Mesendoderm (in vitro differentiated cells): ENCODE measurements at regions not wholly inside any gene's neighbourhood (a gene's known extent, or its start where the extent isn't known, plus 50 kb on each side); places are given as distances from the start of the nearest gene placed in this dataset.

Source experiments
- DNase-seq: peaks from one replicate; pipeline ENCODE4 v3.0.0; 2013
- H2AK5ac ChIP-seq: 2 replicates; pipeline ENCODE4 v1.6.1; 2013; ENCODE audit warnings: low read length, inconsistent platforms
- H2BK120ac ChIP-seq: 2 replicates; pipeline ENCODE4 v1.6.1; 2013; ENCODE audit warnings: low read depth, mild to moderate bottlenecking, low read length, moderate library complexity, mixed read lengths
- H2BK15ac ChIP-seq: replicated peaks from 2 replicates; pipeline ENCODE4 v1.6.1; 2013; ENCODE audit warnings: low read depth, mild to moderate bottlenecking, moderate library complexity
- H2BK5ac ChIP-seq: 2 replicates; pipeline ENCODE4 v1.6.1; 2013; ENCODE audit warnings: low read length, inconsistent platforms
- H3K18ac ChIP-seq: 2 replicates; pipeline ENCODE4 v1.6.1; 2013; ENCODE audit warnings: mild to moderate bottlenecking, low read length, mixed read lengths
- H3K23ac ChIP-seq: one replicate; pipeline ENCODE4 v1.6.1; 2013; ENCODE audit warnings: low read length
- H3K27ac ChIP-seq: 2 replicates; pipeline ENCODE4 v1.5.1; 2013; ENCODE audit warnings: low read depth, mild to moderate bottlenecking, inconsistent platforms, low read length, moderate library complexity
- H3K27me3 ChIP-seq: 2 replicates; pipeline ENCODE4 v1.6.1; 2013; ENCODE audit warnings: low read length, control low read depth, mild to moderate bottlenecking, inconsistent platforms; ENCODE audit not compliant: insufficient read depth, poor library complexity
- H3K36me3 ChIP-seq: 2 replicates; pipeline ENCODE4 v1.6.1; 2013; ENCODE audit warnings: low read length, inconsistent platforms; ENCODE audit not compliant: control insufficient read depth, insufficient read depth
- H3K4ac ChIP-seq: one replicate; pipeline ENCODE4 v1.6.1; 2013; ENCODE audit warnings: low read depth, mild to moderate bottlenecking, low read length, moderate library complexity
- H3K4me1 ChIP-seq: 2 replicates; pipeline ENCODE4 v1.6.1; 2013; ENCODE audit warnings: low read depth, low read length, inconsistent platforms; ENCODE audit not compliant: control insufficient read depth
- H3K4me2 ChIP-seq: 2 replicates; pipeline ENCODE4 v1.6.1; 2013; ENCODE audit warnings: low read length
- H3K4me3 ChIP-seq: 2 replicates; pipeline ENCODE4 v1.5.1; 2013; ENCODE audit warnings: mild to moderate bottlenecking, low read length
- H3K56ac ChIP-seq: one replicate; pipeline ENCODE4 v1.6.1; 2013; ENCODE audit warnings: low read length
- H3K79me1 ChIP-seq: 2 replicates; pipeline ENCODE4 v1.6.1; 2013; ENCODE audit warnings: low read length, inconsistent platforms
- H3K79me2 ChIP-seq: 2 replicates; pipeline ENCODE4 v1.6.1; 2013; ENCODE audit warnings: mild to moderate bottlenecking, low read length; ENCODE audit not compliant: control insufficient read depth, insufficient read depth
- H3K9ac ChIP-seq: 2 replicates; pipeline ENCODE4 v1.6.1; 2013; ENCODE audit warnings: low read length, inconsistent platforms
- H4K5ac ChIP-seq: one replicate; pipeline ENCODE4 v1.6.1; 2013; ENCODE audit warnings: low read length
- H4K8ac ChIP-seq: one replicate; pipeline ENCODE4 v1.6.1; 2013; ENCODE audit warnings: low read depth, mild to moderate bottlenecking, control low read depth, low read length, moderate library complexity
- WGBS: extraction: QIAGEN DNeasy Blood & Tissue Kit; methylation state at CpG from one replicate; pipeline ENCODE4 v1.1.7; 2013; ENCODE audit warnings: low lambda C conversion rate, missing lambda C conversion rate; ENCODE audit not compliant: insufficient coverage; ENCODE audit errors: extremely low coverage; 5-methylcytosine and 5-hydroxymethylcytosine counted together

- no peak overlapping the region for H4K8ac ChIP-seq
- no CpG with 5 or more reads among the region's 1 CpG for WGBS
- H3K4me1 ChIP-seq, result no peaks in the 10 kb centered on the region
- no peak overlapping the region for H2BK120ac ChIP-seq
- H2AK5ac ChIP-seq, result no peak overlapping the region
- peak; percentile 13 for DNase-seq
- H3K27me3 ChIP-seq, result no peaks in the 10 kb centered on the region
- H3K4me2 ChIP-seq, result no peak overlapping the region
- no peak overlapping the region for H3K4ac ChIP-seq
- H3K4me3 ChIP-seq, result no peak overlapping the region
- H4K5ac ChIP-seq, result no peak overlapping the region
- H3K18ac ChIP-seq, result no peak overlapping the region
- H3K36me3 ChIP-seq, result no peaks in the 10 kb centered on the region
- no peak overlapping the region for H3K9ac ChIP-seq
- no peaks in the 10 kb centered on the region for H3K79me1 ChIP-seq
- H2BK5ac ChIP-seq, result no peak overlapping the region
- no peak overlapping the region for H3K23ac ChIP-seq
- no peak overlapping the region for H2BK15ac ChIP-seq
- H3K27ac ChIP-seq, result no peak overlapping the region
- H3K56ac ChIP-seq, result no peak overlapping the region
- no peaks in the 10 kb centered on the region for H3K79me2 ChIP-seq
Observed at GRCh38 chr7:16344927-16345326, 76.4 kb downstream of the CRPPA start.

DNA sequence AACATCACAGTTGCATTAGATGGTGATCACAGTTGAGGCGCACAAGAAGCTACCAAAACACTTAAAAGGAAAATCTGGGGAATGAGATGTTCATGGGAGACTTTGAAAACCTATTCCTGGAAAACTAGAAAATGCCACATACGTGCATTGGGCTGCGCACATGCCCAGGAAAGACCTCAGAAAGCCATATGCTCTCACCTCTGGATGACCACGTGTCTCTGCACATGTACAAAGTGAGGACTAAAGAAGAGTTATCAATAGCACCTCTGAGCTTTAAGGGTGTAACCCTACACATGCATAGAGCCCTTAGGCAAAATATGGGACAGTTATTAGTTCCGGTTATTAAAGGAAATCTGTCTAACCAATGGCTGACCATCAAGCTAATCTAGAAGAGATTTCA lies 77.7 kb downstream of the CRPPA start:
- WGBS, result no CpG with 5 or more reads among the region's 5 CpGs
- Histone ChIP-seq H4K5ac (no peak overlapping the region), H3K27ac (no peak overlapping the region), H3K4me3 (no peak overlapping the region), H3K18ac (no peak overlapping the region), H3K79me1 (no peaks in the 10 kb centered on the region), H4K8ac (no peak overlapping the region), H3K4me2 (no peak overlapping the region), H3K4ac (no peak overlapping the region), H3K79me2 (no peaks in the 10 kb centered on the region), H2BK120ac (no peak overlapping the region), H3K9ac (no peak overlapping the region), H3K23ac (no peak overlapping the region), H2BK15ac (no peak overlapping the region), H3K4me1 (no peaks in the 10 kb centered on the region), H3K36me3 (no peaks in the 10 kb centered on the region), H2AK5ac (no peak overlapping the region), H3K56ac (no peak overlapping the region), H2BK5ac (no peak overlapping the region), H3K27me3 (no peaks in the 10 kb centered on the region)
- no peak for DNase-seq

DNA sequence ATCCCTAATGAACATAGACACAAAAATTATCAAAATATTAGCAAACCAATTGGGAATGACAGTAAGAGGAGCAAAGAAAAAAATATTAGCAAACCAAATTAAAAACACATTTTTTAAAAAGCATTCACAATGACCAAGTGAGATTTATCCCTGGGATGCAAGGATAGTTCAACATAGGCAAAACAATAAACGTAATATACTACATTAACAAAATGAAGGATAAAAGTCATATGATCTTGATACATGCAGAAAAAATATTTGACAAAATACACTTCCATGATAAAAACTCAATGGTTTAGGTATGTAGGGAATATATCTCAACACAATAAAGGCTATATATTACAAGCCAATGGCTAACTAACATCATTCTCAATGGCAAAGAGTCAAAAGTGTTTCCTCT lies 83.3 kb downstream of the CRPPA start:
- no peak overlapping the region for H3K4me3 ChIP-seq
- no peak overlapping the region for H3K23ac ChIP-seq
- H2BK15ac ChIP-seq, result no peak overlapping the region
- H3K79me2 ChIP-seq, result no peaks in the 10 kb centered on the region
- H4K5ac ChIP-seq, result no peak overlapping the region
- no peak overlapping the region for H4K8ac ChIP-seq
- H2AK5ac ChIP-seq, result no peak overlapping the region
- H2BK5ac ChIP-seq, result no peak overlapping the region
- H2BK120ac ChIP-seq, result no peak overlapping the region
- no peak for DNase-seq
- H3K27me3 ChIP-seq, result no peaks in the 10 kb centered on the region
- H3K9ac ChIP-seq, result no peak overlapping the region
- H3K4me2 ChIP-seq, result no peak overlapping the region
- H3K79me1 ChIP-seq, result no peaks in the 10 kb centered on the region
- no peak overlapping the region for H3K27ac ChIP-seq
- WGBS, result no CpG with 5 or more reads among the region's 1 CpG
- no peaks in the 10 kb centered on the region for H3K36me3 ChIP-seq
- no peak overlapping the region for H3K56ac ChIP-seq
- H3K18ac ChIP-seq, result no peak overlapping the region
- H3K4ac ChIP-seq, result no peak overlapping the region
- no peaks in the 10 kb centered on the region for H3K4me1 ChIP-seq

- no peak for DNase-seq
- no peaks in the 10 kb centered on the region for H3K4me1 ChIP-seq
- H4K8ac ChIP-seq, result no peak overlapping the region
- H3K9ac ChIP-seq, result no peak overlapping the region
- H3K18ac ChIP-seq, result no peak overlapping the region
- no peak overlapping the region for H3K4me3 ChIP-seq
- H3K4me2 ChIP-seq, result no peak overlapping the region
- no peaks in the 10 kb centered on the region for H3K36me3 ChIP-seq
- H3K27me3 ChIP-seq, result no peaks in the 10 kb centered on the region
- no peak overlapping the region for H2BK5ac ChIP-seq
- H2AK5ac ChIP-seq, result no peak overlapping the region
- no peaks in the 10 kb centered on the region for H3K79me2 ChIP-seq
- no peak overlapping the region for H3K56ac ChIP-seq
- H3K27ac ChIP-seq, result no peak overlapping the region
- H3K23ac ChIP-seq, result no peak overlapping the region
- H2BK120ac ChIP-seq, result no peak overlapping the region
- H2BK15ac ChIP-seq, result no peak overlapping the region
- H4K5ac ChIP-seq, result no peak overlapping the region
- H3K79me1 ChIP-seq, result no peaks in the 10 kb centered on the region
- H3K4ac ChIP-seq, result no peak overlapping the region
Observed at GRCh38 chr7:16326106-16326505, 95.2 kb downstream of the CRPPA start.

- Histone ChIP-seq H3K79me2 (no peaks in the 10 kb centered on the region), H4K8ac (no peak overlapping the region), H3K9ac (no peak overlapping the region), H3K27ac (no peak overlapping the region), H3K36me3 (no peaks in the 10 kb centered on the region), H3K4me1 (no peaks in the 10 kb centered on the region), H3K4ac (no peak overlapping the region), H2BK120ac (no peak overlapping the region), H3K27me3 (no peaks in the 10 kb centered on the region), H4K5ac (no peak overlapping the region), H2BK15ac (no peak overlapping the region), H3K56ac (no peak overlapping the region), H3K23ac (no peak overlapping the region), H2BK5ac (no peak overlapping the region), H3K79me1 (no peaks in the 10 kb centered on the region), H3K4me2 (no peak overlapping the region), H3K4me3 (no peak overlapping the region), H3K18ac (no peak overlapping the region), H2AK5ac (no peak overlapping the region)
- no CpG with 5 or more reads among the region's 1 CpG for WGBS
- no peak for DNase-seq
Observed at GRCh38 chr7:16323313-16323712, 98.0 kb downstream of the CRPPA start.

- Histone ChIP-seq H4K5ac (no peak overlapping the region), H2BK15ac (no peak overlapping the region), H3K27me3 (no peaks in the 10 kb centered on the region), H3K79me1 (no peaks in the 10 kb centered on the region), H2AK5ac (no peak overlapping the region), H3K56ac (no peak overlapping the region), H3K27ac (no peak overlapping the region), H3K4me3 (no peak overlapping the region), H3K36me3 (no peaks in the 10 kb centered on the region), H3K18ac (no peak overlapping the region), H2BK5ac (no peak overlapping the region), H4K8ac (no peak overlapping the region), H3K79me2 (no peaks in the 10 kb centered on the region), H2BK120ac (no peak overlapping the region), H3K23ac (no peak overlapping the region), H3K4me1 (no peaks in the 10 kb centered on the region), H3K9ac (no peak overlapping the region), H3K4me2 (no peak overlapping the region), H3K4ac (no peak overlapping the region)
- no CpG with 5 or more reads among the region's 2 CpGs for WGBS
- no peak for DNase-seq
Observed at GRCh38 chr7:16320099-16320660, 101.2 kb downstream of the CRPPA start.
